HG03457 (cell line): ENCODE measurements at regions not wholly inside any gene's neighbourhood (a gene's known extent, or its start where the extent isn't known, plus 50 kb on each side); places are given as distances from the start of the nearest gene placed in this dataset.
"Not testable (repeated sequence)": the region's sequence is repeated elsewhere in the genome, so short reads cannot be mapped to it uniquely, and the experiment has no call there.

Experiments
- ATAC-seq: cut with Tn5 transposase; IDR thresholded peaks from one replicate; pipeline ENCODE4 v1.9.1; 2021; ENCODE audit warnings: moderate number of reproducible peaks; ENCODE audit not compliant: unreplicated experiment

GRCh38 chr4:134145369-134145768 is 56.2 kb downstream of the PABPC4L start:
- no peak for ATAC-seq

GRCh38 chr4:134144337-134144736 is 57.3 kb downstream of the PABPC4L start:
- ATAC-seq = no peak

GRCh38 chr4:134141728-134142127 is 59.9 kb downstream of the PABPC4L start:
- no peak for ATAC-seq

- no peak for ATAC-seq
Observed at GRCh38 chr4:134139188-134139587, 62.4 kb downstream of the PABPC4L start.

GRCh38 chr4:134132086-134132783 is 69.4 kb downstream of the PABPC4L start:
- no peak for ATAC-seq

GRCh38 chr4:134126955-134127354 is 74.6 kb downstream of the PABPC4L start:
- ATAC-seq = no peak

- ATAC-seq = no peak
Observed at GRCh38 chr4:134126000-134126560, 75.5 kb downstream of the PABPC4L start.

- no peak for ATAC-seq
Observed at GRCh38 chr4:134122903-134123302, 78.7 kb downstream of the PABPC4L start.

GRCh38 chr4:134117392-134118183 is 84.0 kb downstream of the PABPC4L start:
- no peak for ATAC-seq

- no peak for ATAC-seq
Observed at GRCh38 chr4:134089885-134090284, 111.7 kb downstream of the PABPC4L start.

- no peak for ATAC-seq
Observed at GRCh38 chr4:134085496-134085895, 116.1 kb downstream of the PABPC4L start.

GRCh38 chr4:134079085-134079484 is 122.5 kb downstream of the PABPC4L start:
- not testable (repeated sequence) for ATAC-seq

- ATAC-seq = no peak
Observed at GRCh38 chr4:134078230-134078914, 123.2 kb downstream of the PABPC4L start.

- no peak for ATAC-seq
Observed at GRCh38 chr4:134073711-134074110, 127.9 kb downstream of the PABPC4L start.

- ATAC-seq = no peak
Observed at GRCh38 chr4:134072137-134072536, 129.5 kb downstream of the PABPC4L start.

- no peak for ATAC-seq
Observed at GRCh38 chr4:134070174-134070573, 131.4 kb downstream of the PABPC4L start.

GRCh38 chr4:134057356-134057755 is 144.2 kb downstream of the PABPC4L start:
- ATAC-seq = no peak

GRCh38 chr4:134046221-134046620 is 155.4 kb downstream of the PABPC4L start:
- not testable (repeated sequence) for ATAC-seq

GRCh38 chr4:134045411-134045810 is 156.2 kb downstream of the PABPC4L start:
- ATAC-seq = no peak

- ATAC-seq = no peak
Observed at GRCh38 chr4:134043266-134043665, 158.3 kb downstream of the PABPC4L start.

- ATAC-seq = no peak
Observed at GRCh38 chr4:134028421-134028820, 173.2 kb downstream of the PABPC4L start.
